Endodermal cell (in vitro differentiated cells): ENCODE measurements at regions not wholly inside any gene's neighbourhood (a gene's known extent, or its start where the extent isn't known, plus 50 kb on each side); places are given as distances from the start of the nearest gene placed in this dataset.

ENCODE experiments used
- DNase-seq: peaks from one replicate; pipeline ENCODE4 v3.0.0-alpha.2; 2017
- H3K27ac ChIP-seq: 2 replicates; pipeline ENCODE4 v1.5.1; 2013; ENCODE audit warnings: mild to moderate bottlenecking, low read depth, low read length, moderate library complexity
- H3K27me3 ChIP-seq: 2 replicates; pipeline ENCODE4 v1.6.1; 2013; ENCODE audit warnings: mild to moderate bottlenecking, low read length, moderate library complexity; ENCODE audit not compliant: insufficient read depth, control insufficient read depth, poor library complexity, severe bottlenecking
- H3K36me3 ChIP-seq: 2 replicates; pipeline ENCODE4 v1.7.0; 2013; ENCODE audit warnings: mild to moderate bottlenecking, low read length, moderate library complexity; ENCODE audit not compliant: control insufficient read depth, insufficient read depth
- H3K4me1 ChIP-seq: one replicate; pipeline ENCODE4 v1.7.0; 2013; ENCODE audit warnings: low read length; ENCODE audit not compliant: control insufficient read depth, insufficient read depth
- H3K4me3 ChIP-seq: 2 replicates; pipeline ENCODE4 v1.5.1; 2013; ENCODE audit warnings: mild to moderate bottlenecking, low read length, moderate library complexity
- H3K9ac ChIP-seq: 2 replicates; pipeline ENCODE4 v1.6.1; 2013; ENCODE audit warnings: mild to moderate bottlenecking, low read length, moderate library complexity; ENCODE audit not compliant: poor library complexity, severe bottlenecking; ENCODE audit errors: extremely low read depth
- H3K9me3 ChIP-seq: 2 replicates; pipeline ENCODE4 v1.6.1; 2013; ENCODE audit warnings: mild to moderate bottlenecking, low read length, moderate library complexity; ENCODE audit not compliant: control insufficient read depth
- H3K27ac Mint-ChIP-seq: 2 replicates; pipeline ENCODE4 v1.8.0; 2020; ENCODE audit warnings: mixed read lengths
- H3K27me3 Mint-ChIP-seq: 2 replicates; pipeline ENCODE4 v1.8.0; 2021; ENCODE audit warnings: mild to moderate bottlenecking, mixed read lengths; ENCODE audit not compliant: insufficient read depth
- H3K36me3 Mint-ChIP-seq: 2 replicates; pipeline ENCODE4 v1.8.0; 2020; ENCODE audit warnings: low read depth, mixed read lengths
- H3K4me1 Mint-ChIP-seq: 2 replicates; pipeline ENCODE4 v1.8.0; 2020; ENCODE audit warnings: mixed read lengths
- H3K4me3 Mint-ChIP-seq: 2 replicates; pipeline ENCODE4 v1.8.0; 2020; ENCODE audit warnings: mild to moderate bottlenecking, moderate library complexity, mixed read lengths
- H3K9me3 Mint-ChIP-seq: 2 replicates; pipeline ENCODE4 v1.8.0; 2020; ENCODE audit warnings: mild to moderate bottlenecking, mixed read lengths
- CTCF ChIP-seq: fragments of 200-600 bp; sonication (generic); conservative IDR thresholded peaks from 2 replicates; pipeline ENCODE4 v1.5.0; 2021; ENCODE audit warnings: antibody characterized with exemption, mild to moderate bottlenecking
- WGBS, 2 experiments: methylation state at CpG; one replicate each; pipeline versions ENCODE4 v1.1.5 to v1.1.7; 2013; ENCODE audit warnings: missing lambda C conversion rate in 2 of 2, mixed read lengths in 1 of 2; ENCODE audit not compliant: insufficient coverage in 1 of 2, insufficient read length in 1 of 2; 5-methylcytosine and 5-hydroxymethylcytosine counted together

GRCh38 chr4:177066746-177067145 is 242.9 kb upstream of the NEIL3 start:
- no peaks in the 10 kb centered on the region for H3K36me3 Mint-ChIP-seq
- H3K27ac ChIP-seq: no peak overlapping the region
- H3K4me1 ChIP-seq: no peaks in the 10 kb centered on the region
- no peak for DNase-seq
- H3K27ac Mint-ChIP-seq: no peak overlapping the region
- H3K36me3 ChIP-seq: no peaks in the 10 kb centered on the region
- H3K4me3 ChIP-seq: no peak overlapping the region
- no peak for TF ChIP-seq CTCF
- H3K27me3 ChIP-seq: no peaks in the 10 kb centered on the region
- H3K9ac ChIP-seq: no peak overlapping the region
- H3K9me3 Mint-ChIP-seq: peaks cover 2% of the 10 kb centered on the region
- H3K4me1 Mint-ChIP-seq: no peaks in the 10 kb centered on the region
- WGBS, 2 experiments: 93% methylated on average over 1 of the region's 1 CpG; no CpG with 5 or more reads in 1 of the 2 experiments
- no peak overlapping the region for H3K4me3 Mint-ChIP-seq
- no peaks in the 10 kb centered on the region for H3K9me3 ChIP-seq
- H3K27me3 Mint-ChIP-seq: no peaks in the 10 kb centered on the region

- H3K36me3 Mint-ChIP-seq: no peaks in the 10 kb centered on the region
- WGBS, 2 experiments: 87 to 88% methylated on average over 1 to 2 of the region's 2 CpGs
- no peak overlapping the region for H3K27ac Mint-ChIP-seq
These were observed 239.1 kb upstream of the NEIL3 start for GRCh38 chr4:177070533-177071058.

GRCh38 chr4:177077095-177077971 is 232.3 kb upstream of the NEIL3 start:
- Mint-ChIP-seq H3K4me1 (peaks cover 4% of the 10 kb centered on the region), H3K4me3 (no peak overlapping the region), H3K27ac (no peak overlapping the region), H3K36me3 (no peaks in the 10 kb centered on the region), H3K27me3 (no peaks in the 10 kb centered on the region), H3K9me3 (no peaks in the 10 kb centered on the region)
- 94 to 100% methylated on average over 2 to 3 of the region's 4 CpGs for WGBS, 2 experiments
- no peaks in the 10 kb centered on the region for H3K4me1 ChIP-seq
- H3K27me3 ChIP-seq: no peaks in the 10 kb centered on the region
- H3K4me3 ChIP-seq: no peak overlapping the region
- no peak for DNase-seq
- no peak overlapping the region for H3K27ac ChIP-seq
- no peaks in the 10 kb centered on the region for H3K9me3 ChIP-seq
- no peak overlapping the region for H3K9ac ChIP-seq
- no peak for TF ChIP-seq CTCF
- H3K36me3 ChIP-seq: no peaks in the 10 kb centered on the region

More at GRCh38 chr4:177070533-177071058, 239.1 kb upstream of the NEIL3 start:
- DNase-seq: no peak
- Histone ChIP-seq H3K27me3 (no peaks in the 10 kb centered on the region), H3K9me3 (no peaks in the 10 kb centered on the region), H3K27ac (no peak overlapping the region), H3K36me3 (no peaks in the 10 kb centered on the region), H3K4me3 (no peak overlapping the region), H3K4me1 (no peaks in the 10 kb centered on the region), H3K9ac (no peak overlapping the region)
- no peaks in the 10 kb centered on the region for H3K27me3 Mint-ChIP-seq
- peaks cover 2% of the 10 kb centered on the region for H3K9me3 Mint-ChIP-seq
- no peaks in the 10 kb centered on the region for H3K4me1 Mint-ChIP-seq
- no peak for TF ChIP-seq CTCF
- no peak overlapping the region for H3K4me3 Mint-ChIP-seq
